ENCODE measurements at regions not wholly inside any gene's neighbourhood (a gene's known extent, or its start where the extent isn't known, plus 50 kb on each side); places are given as distances from the start of the nearest gene placed in this dataset.

DNA sequence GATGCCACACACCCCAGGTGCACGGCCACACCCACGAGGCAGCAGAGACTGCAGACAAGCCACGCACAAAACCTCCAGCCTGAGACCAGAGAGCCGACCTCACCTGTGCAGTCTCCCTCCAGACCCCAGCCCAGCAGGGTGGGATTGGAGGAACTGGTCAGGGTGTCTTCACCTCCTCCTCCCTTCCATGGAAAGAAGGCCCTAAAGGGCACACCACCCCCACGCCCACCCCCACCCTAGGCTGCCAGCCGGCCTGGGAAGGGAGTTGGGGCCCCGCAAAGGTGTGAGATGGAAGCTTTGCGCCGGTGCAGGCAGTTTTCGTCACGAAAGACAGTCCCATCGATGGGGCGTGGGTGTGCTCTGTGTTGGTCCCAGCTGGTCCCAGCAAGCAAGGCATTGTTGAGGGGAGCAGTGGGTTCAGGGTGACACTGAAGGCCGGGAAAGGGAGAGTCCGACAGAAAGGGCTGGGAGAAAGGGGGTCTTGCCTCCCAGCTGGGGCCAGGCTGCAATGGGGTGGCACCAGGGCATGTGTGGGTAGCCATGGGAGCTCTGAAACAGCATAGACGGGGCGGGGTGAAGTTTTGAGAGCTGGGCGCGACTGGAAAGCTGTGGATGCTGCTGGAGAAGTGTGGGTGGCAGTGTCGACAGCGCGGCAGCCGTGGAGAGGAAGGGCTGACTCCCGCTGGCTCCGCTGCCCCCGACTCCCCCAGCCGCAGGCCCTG lies 349.2 kb downstream of the GLRX3 start:
- Histone ChIP-seq H3K9me3 (ENCODE audit: low read depth, low read length, poor library complexity, severe bottlenecking) (no peaks in the 10 kb centered on the region), H3K27me3 (replicated peaks; ENCODE audit: insufficient read depth, low read depth, low read length, poor library complexity) (no peaks in the 10 kb centered on the region)
- CTCF ChIA-PET = no interaction called here

GRCh38 chr10:130485958-130486895 lies 350.0 kb downstream of the GLRX3 start:
- Histone ChIP-seq H3K9me3 (ENCODE audit: low read depth, low read length, poor library complexity, severe bottlenecking) (no peaks in the 10 kb centered on the region), H3K27me3 (replicated peaks; ENCODE audit: insufficient read depth, low read depth, low read length, poor library complexity) (no peaks in the 10 kb centered on the region), H3K27ac (ENCODE audit: low read depth, low read length, poor library complexity, severe bottlenecking) (no peak overlapping the region), H3K36me3 (ENCODE audit: insufficient read depth, low read length, poor library complexity, severe bottlenecking) (no peaks in the 10 kb centered on the region), H3K4me1 (ENCODE audit: insufficient read depth, low read length, poor library complexity, severe bottlenecking) (no peaks in the 10 kb centered on the region), H3K4me3 (ENCODE audit: low read depth, low read length, poor library complexity, severe bottlenecking) (no peak overlapping the region)
- POLR2A ChIA-PET (ENCODE audit: low non-redundant PET) = interaction anchor here (0.7 kb wide), 1 partner anchor 241 kb away, joined by 4 read pairs; no protein-coding TSS in a partner anchor
- TF ChIP-seq EZH2 (IDR thresholded peaks at IDR 0.05; ENCODE audit: borderline replicate concordance, low read depth, low read length, poor library complexity, severe bottlenecking) = no peak
- TF ChIP-seq, protein P1, sequence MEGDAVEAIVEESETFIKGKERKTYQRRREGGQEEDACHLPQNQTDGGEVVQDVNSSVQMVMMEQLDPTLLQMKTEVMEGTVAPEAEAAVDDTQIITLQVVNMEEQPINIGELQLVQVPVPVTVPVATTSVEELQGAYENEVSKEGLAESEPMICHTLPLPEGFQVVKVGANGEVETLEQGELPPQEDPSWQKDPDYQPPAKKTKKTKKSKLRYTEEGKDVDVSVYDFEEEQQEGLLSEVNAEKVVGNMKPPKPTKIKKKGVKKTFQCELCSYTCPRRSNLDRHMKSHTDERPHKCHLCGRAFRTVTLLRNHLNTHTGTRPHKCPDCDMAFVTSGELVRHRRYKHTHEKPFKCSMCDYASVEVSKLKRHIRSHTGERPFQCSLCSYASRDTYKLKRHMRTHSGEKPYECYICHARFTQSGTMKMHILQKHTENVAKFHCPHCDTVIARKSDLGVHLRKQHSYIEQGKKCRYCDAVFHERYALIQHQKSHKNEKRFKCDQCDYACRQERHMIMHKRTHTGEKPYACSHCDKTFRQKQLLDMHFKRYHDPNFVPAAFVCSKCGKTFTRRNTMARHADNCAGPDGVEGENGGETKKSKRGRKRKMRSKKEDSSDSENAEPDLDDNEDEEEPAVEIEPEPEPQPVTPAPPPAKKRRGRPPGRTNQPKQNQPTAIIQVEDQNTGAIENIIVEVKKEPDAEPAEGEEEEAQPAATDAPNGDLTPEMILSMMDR (conservative IDR thresholded peaks at IDR 0.05; ENCODE audit: low read depth, low read length) = no peak
- no peak for DNase-seq (ENCODE audit: low spot score)
- CTCF ChIA-PET = no interaction called here
- intact Hi-C loops (cut with micrococcal nuclease; ENCODE audit: unreplicated experiment) = no loop called here
- no TSS peak for BruUV-seq (replicated peaks)

More for the DNA sequence above, 349.2 kb downstream of the GLRX3 start:
- DNase-seq (ENCODE audit: low spot score) = no peak
- H3K36me3 ChIP-seq (ENCODE audit: insufficient read depth, low read length, poor library complexity, severe bottlenecking) = no peaks in the 10 kb centered on the region
- POLR2A ChIA-PET (ENCODE audit: low non-redundant PET) = interaction anchor here (0.7 kb wide), 1 partner anchor 242 kb away, joined by 4 read pairs; no protein-coding TSS in a partner anchor
- no peaks in the 10 kb centered on the region for H3K4me1 ChIP-seq (ENCODE audit: insufficient read depth, low read length, poor library complexity, severe bottlenecking)
- H3K27ac ChIP-seq (ENCODE audit: low read depth, low read length, poor library complexity, severe bottlenecking) = no peak overlapping the region
- BruUV-seq (replicated peaks) = no TSS peak
- H3K4me3 ChIP-seq (ENCODE audit: low read depth, low read length, poor library complexity, severe bottlenecking) = no peak overlapping the region
- intact Hi-C loops (cut with micrococcal nuclease; ENCODE audit: unreplicated experiment) = no loop called here
- TF ChIP-seq EZH2 (IDR thresholded peaks at IDR 0.05; ENCODE audit: borderline replicate concordance, low read depth, low read length, poor library complexity, severe bottlenecking) = no peak
- TF ChIP-seq, protein P1 (conservative IDR thresholded peaks at IDR 0.05; ENCODE audit: low read depth, low read length) = no peak

GRCh38 chr10:130486906-130487305 lies 350.7 kb downstream of the GLRX3 start:
- Histone ChIP-seq H3K9me3 (ENCODE audit: low read depth, low read length, poor library complexity, severe bottlenecking) (no peaks in the 10 kb centered on the region), H3K27me3 (replicated peaks; ENCODE audit: insufficient read depth, low read depth, low read length, poor library complexity) (no peaks in the 10 kb centered on the region), H3K27ac (ENCODE audit: low read depth, low read length, poor library complexity, severe bottlenecking) (no peak overlapping the region), H3K4me3 (ENCODE audit: low read depth, low read length, poor library complexity, severe bottlenecking) (no peak overlapping the region), H3K36me3 (ENCODE audit: insufficient read depth, low read length, poor library complexity, severe bottlenecking) (no peaks in the 10 kb centered on the region), H3K4me1 (ENCODE audit: insufficient read depth, low read length, poor library complexity, severe bottlenecking) (no peaks in the 10 kb centered on the region)
- POLR2A ChIA-PET (ENCODE audit: low non-redundant PET) = no interaction called here
- DNase-seq (ENCODE audit: low spot score) = no peak
- CTCF ChIA-PET = no interaction called here
- BruUV-seq (replicated peaks) = no TSS peak
- intact Hi-C loops (cut with micrococcal nuclease; ENCODE audit: unreplicated experiment) = no loop called here
- TF ChIP-seq, protein P1 (conservative IDR thresholded peaks at IDR 0.05; ENCODE audit: low read depth, low read length) = no peak
- TF ChIP-seq EZH2 (IDR thresholded peaks at IDR 0.05; ENCODE audit: borderline replicate concordance, low read depth, low read length, poor library complexity, severe bottlenecking) = no peak

Measured in A673 (cell line).